BJ (cell line): ENCODE measurements at regions not wholly inside any gene's neighbourhood (a gene's known extent, or its start where the extent isn't known, plus 50 kb on each side); places are given as distances from the start of the nearest gene placed in this dataset.
"Not testable (repeated sequence)": the region's sequence is repeated elsewhere in the genome, so short reads cannot be mapped to it uniquely, and the experiment has no call there.

Experiments
- CTCF ChIA-PET: fragments of 350-600 bp; formaldehyde crosslinking; extraction: SDS; loops from one replicate; lab custom pipeline; 2021; ENCODE audit warnings: antibody characterized with exemption, inconsistent platforms; lab: Yijun Ruan, JAX
- POLR2A ChIA-PET: fragments of 300-600 bp; sonication (Branson Sonifier 250); formaldehyde crosslinking; extraction: SDS; loops from one replicate; lab custom pipeline; 2021; ENCODE audit warnings: antibody characterized with exemption; lab: Charles Lee
- DNase-seq: peaks from one replicate; pipeline ENCODE4 v3.0.0-alpha.2; 2011; ENCODE audit warnings: low read depth
- H3K27me3 ChIP-seq: 2 replicates; pipeline ENCODE4 v1.6.0; 2011; ENCODE audit warnings: low read length; ENCODE audit not compliant: control insufficient read depth, insufficient read depth
- H3K36me3 ChIP-seq: 2 replicates; pipeline ENCODE4 v1.5.1; 2011; ENCODE audit warnings: low read length; ENCODE audit not compliant: control insufficient read depth, insufficient read depth
- H3K4me3 ChIP-seq: 2 replicates; pipeline ENCODE4 v1.5.1; 2011; ENCODE audit warnings: low read depth, mild to moderate bottlenecking, control low read depth, low read length
- CTCF ChIP-seq: IDR thresholded peaks from 2 replicates; pipeline ENCODE4 v1.5.1; 2011; ENCODE audit warnings: low read depth, mild to moderate bottlenecking, control low read depth, inconsistent platforms, low read length, moderate library complexity; ENCODE audit not compliant: insufficient read depth

- ChIA-PET CTCF (no interaction called here), POLR2A (no interaction called here)
- no peak for DNase-seq
- no peaks in the 10 kb centered on the region for H3K27me3 ChIP-seq
- no peaks in the 10 kb centered on the region for H3K36me3 ChIP-seq
- H3K4me3 ChIP-seq, result no peak overlapping the region
- TF ChIP-seq CTCF, result no peak
Measured at GRCh38 chr4:134529629-134530028, 328.0 kb upstream of the PABPC4L start.

DNA sequence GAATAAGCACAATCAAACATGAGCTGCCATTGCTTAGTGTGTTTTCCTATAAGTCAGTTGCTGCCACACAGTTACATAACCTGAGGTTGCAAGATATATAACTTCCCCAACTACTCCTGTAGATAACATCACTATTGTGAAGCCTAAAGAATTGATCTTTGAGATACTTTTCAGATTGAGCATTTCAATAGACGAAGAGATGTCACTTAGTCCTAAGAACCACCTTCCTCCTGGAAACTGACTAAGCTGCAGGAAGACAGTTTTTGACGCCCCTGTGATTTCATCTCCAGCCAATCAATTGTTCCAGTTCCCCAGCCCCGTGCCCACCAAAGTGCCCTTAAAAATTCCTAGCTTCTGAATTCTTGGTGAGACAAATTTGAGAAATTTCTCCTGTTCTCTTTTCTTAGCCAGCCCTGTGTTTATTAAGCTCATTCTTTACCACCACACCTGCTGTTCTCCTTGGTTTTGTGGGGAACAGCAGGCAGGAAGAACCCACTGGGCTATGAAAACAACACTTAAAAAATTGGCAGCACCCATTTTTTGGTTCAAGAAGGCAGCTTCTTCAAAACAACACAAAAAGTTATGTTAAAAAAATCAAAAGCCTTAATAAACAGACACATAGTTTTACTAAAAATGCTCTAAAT, 317.1 kb upstream of the PABPC4L start:
- Histone ChIP-seq H3K27me3 (no peaks in the 10 kb centered on the region), H3K4me3 (no peak overlapping the region), H3K36me3 (no peaks in the 10 kb centered on the region)
- no peak for TF ChIP-seq CTCF
- CTCF ChIA-PET, result interaction anchor here (1.0 to 1.8 kb wide), 3 partner anchors 9 to 216 kb away, joined by 3 to 6 read pairs (median 5); no protein-coding TSS in a partner anchor
- no peak for DNase-seq
- POLR2A ChIA-PET, result no interaction called here

GRCh38 chr4:134510544-134510943, 309.0 kb upstream of the PABPC4L start:
- H3K36me3 ChIP-seq, result no peaks in the 10 kb centered on the region
- ChIA-PET CTCF (interaction anchor here (1.3 kb wide), 1 partner anchor 13 kb away, joined by 3 read pairs; no protein-coding TSS in a partner anchor), POLR2A (no interaction called here)
- no peak overlapping the region for H3K4me3 ChIP-seq
- no peaks in the 10 kb centered on the region for H3K27me3 ChIP-seq
- DNase-seq, result no peak
- TF ChIP-seq CTCF, result no peak

GRCh38 chr4:134505511-134505910, 303.9 kb upstream of the PABPC4L start:
- Histone ChIP-seq H3K27me3 (no peaks in the 10 kb centered on the region), H3K36me3 (no peaks in the 10 kb centered on the region), H3K4me3 (no peak overlapping the region)
- CTCF ChIA-PET, result no interaction called here
- POLR2A ChIA-PET, result no interaction called here
- DNase-seq, result no peak
- TF ChIP-seq CTCF, result no peak

DNA sequence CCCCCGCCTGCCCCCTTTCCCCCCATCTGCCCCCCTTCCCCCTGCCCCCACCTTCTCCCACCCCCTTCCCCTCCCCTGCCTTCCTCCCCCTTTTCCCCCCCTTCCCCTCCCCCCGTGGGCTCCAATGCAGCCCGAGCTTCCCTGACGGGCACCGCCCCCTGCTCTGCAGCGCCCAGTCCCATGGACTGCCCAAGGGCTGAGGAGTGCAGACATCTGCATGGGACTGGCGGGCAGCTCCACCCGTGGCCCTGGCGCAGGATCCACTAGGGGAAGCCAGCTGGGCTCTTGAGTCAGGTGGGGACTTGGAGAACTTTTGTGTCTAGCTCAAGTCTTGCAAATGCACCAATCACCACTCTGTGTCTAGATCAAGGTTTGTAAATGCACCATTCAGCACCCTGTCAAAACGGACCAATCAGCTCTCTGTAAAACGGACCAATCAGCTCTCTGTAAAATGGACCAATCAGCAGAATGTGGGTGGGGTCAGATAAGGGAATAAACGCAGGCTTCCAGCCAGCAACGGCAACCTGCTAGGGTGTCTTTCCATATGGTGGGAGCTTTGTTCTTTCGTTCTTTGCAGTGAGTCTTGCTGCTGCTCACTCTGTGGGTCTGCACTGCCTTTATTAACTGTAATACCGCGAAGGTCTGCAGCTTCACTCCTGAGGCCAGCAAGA, 300.5 kb upstream of the PABPC4L start:
- Histone ChIP-seq H3K36me3 (no peaks in the 10 kb centered on the region), H3K27me3 (no peaks in the 10 kb centered on the region), H3K4me3 (no peak overlapping the region)
- no peak for DNase-seq
- ChIA-PET POLR2A (no interaction called here), CTCF (no interaction called here)
- TF ChIP-seq CTCF, result no peak

- H3K36me3 ChIP-seq, POLR2A ChIA-PET, H3K4me3 ChIP-seq, H3K27me3 ChIP-seq, CTCF ChIA-PET, DNase-seq: not testable (repeated sequence)
Measured at GRCh38 chr4:134501488-134501887, 299.9 kb upstream of the PABPC4L start.
